ENCODE measurements at regions not wholly inside any gene's neighbourhood (a gene's known extent, or its start where the extent isn't known, plus 50 kb on each side); places are given as distances from the start of the nearest gene placed in this dataset.

- TF ChIP-seq, protein P1, sequence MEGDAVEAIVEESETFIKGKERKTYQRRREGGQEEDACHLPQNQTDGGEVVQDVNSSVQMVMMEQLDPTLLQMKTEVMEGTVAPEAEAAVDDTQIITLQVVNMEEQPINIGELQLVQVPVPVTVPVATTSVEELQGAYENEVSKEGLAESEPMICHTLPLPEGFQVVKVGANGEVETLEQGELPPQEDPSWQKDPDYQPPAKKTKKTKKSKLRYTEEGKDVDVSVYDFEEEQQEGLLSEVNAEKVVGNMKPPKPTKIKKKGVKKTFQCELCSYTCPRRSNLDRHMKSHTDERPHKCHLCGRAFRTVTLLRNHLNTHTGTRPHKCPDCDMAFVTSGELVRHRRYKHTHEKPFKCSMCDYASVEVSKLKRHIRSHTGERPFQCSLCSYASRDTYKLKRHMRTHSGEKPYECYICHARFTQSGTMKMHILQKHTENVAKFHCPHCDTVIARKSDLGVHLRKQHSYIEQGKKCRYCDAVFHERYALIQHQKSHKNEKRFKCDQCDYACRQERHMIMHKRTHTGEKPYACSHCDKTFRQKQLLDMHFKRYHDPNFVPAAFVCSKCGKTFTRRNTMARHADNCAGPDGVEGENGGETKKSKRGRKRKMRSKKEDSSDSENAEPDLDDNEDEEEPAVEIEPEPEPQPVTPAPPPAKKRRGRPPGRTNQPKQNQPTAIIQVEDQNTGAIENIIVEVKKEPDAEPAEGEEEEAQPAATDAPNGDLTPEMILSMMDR (IDR thresholded peaks at IDR 0.05; ENCODE audit: borderline replicate concordance, extremely low read depth, low read length, poor library complexity, severe bottlenecking): no peak
- no peak for TF ChIP-seq EZH2 (IDR thresholded peaks at IDR 0.05; ENCODE audit: borderline replicate concordance, low read depth, low read length, severe bottlenecking)
Observed at GRCh38 chr13:53285896-53286430, 257.4 kb downstream of the OLFM4 start.
